HFFc6 (cell line): ENCODE measurements at regions not wholly inside any gene's neighbourhood (a gene's known extent, or its start where the extent isn't known, plus 50 kb on each side); places are given as distances from the start of the nearest gene placed in this dataset.

Experiments used
- DNase-seq: peaks from one replicate; pipeline ENCODE4 v3.0.0-alpha.2; 2018
- H3K27ac Mint-ChIP-seq: 2 replicates; pipeline ENCODE4 v1.8.0; 2020; ENCODE audit warnings: mild to moderate bottlenecking, mixed read lengths
- H3K27me3 Mint-ChIP-seq: 2 replicates; pipeline ENCODE4 v1.8.0; 2021; ENCODE audit warnings: mild to moderate bottlenecking, moderate library complexity, mixed read lengths; ENCODE audit not compliant: insufficient read depth
- H3K36me3 Mint-ChIP-seq: 2 replicates; pipeline ENCODE4 v1.8.0; 2021; ENCODE audit warnings: low read depth, mixed read lengths
- H3K4me1 Mint-ChIP-seq: 2 replicates; pipeline ENCODE4 v1.8.0; 2020; ENCODE audit warnings: low read depth, mixed read lengths
- H3K4me3 Mint-ChIP-seq: 2 replicates; pipeline ENCODE4 v1.8.0; 2020; ENCODE audit warnings: mild to moderate bottlenecking, moderate library complexity, mixed read lengths
- H3K9me3 Mint-ChIP-seq: 2 replicates; pipeline ENCODE4 v1.8.0; 2020; ENCODE audit warnings: mild to moderate bottlenecking, mixed read lengths
- CTCF ChIP-seq: fragments of 200-600 bp; sonication (generic); IDR thresholded peaks from 2 replicates; pipeline ENCODE4 v1.5.0; 2021; ENCODE audit warnings: antibody characterized with exemption, mild to moderate bottlenecking

- H3K4me1 Mint-ChIP-seq = no peaks in the 10 kb centered on the region
Observed at GRCh38 chr7:124310934-124311390, 278.1 kb upstream of the TMEM229A start.

GRCh38 chr7:124308384-124308783 lies 275.5 kb upstream of the TMEM229A start:
- Mint-ChIP-seq H3K27me3 (no peaks in the 10 kb centered on the region), H3K9me3 (peaks cover 36% of the 10 kb centered on the region), H3K4me3 (no peak overlapping the region), H3K27ac (no peak overlapping the region), H3K4me1 (no peaks in the 10 kb centered on the region), H3K36me3 (no peaks in the 10 kb centered on the region)
- DNase-seq = no peak
- no peak for TF ChIP-seq CTCF

More at GRCh38 chr7:124310934-124311390, 278.1 kb upstream of the TMEM229A start:
- no peak for TF ChIP-seq CTCF
- Mint-ChIP-seq H3K36me3 (no peaks in the 10 kb centered on the region), H3K4me3 (no peak overlapping the region), H3K27me3 (no peaks in the 10 kb centered on the region), H3K27ac (no peak overlapping the region), H3K9me3 (peaks cover 27% of the 10 kb centered on the region)
- no peak for DNase-seq

- H3K9me3 Mint-ChIP-seq = peaks cover 56% of the 10 kb centered on the region
- no peak overlapping the region for H3K4me3 Mint-ChIP-seq
- H3K36me3 Mint-ChIP-seq = no peaks in the 10 kb centered on the region
- TF ChIP-seq CTCF = no peak
- H3K4me1 Mint-ChIP-seq = no peaks in the 10 kb centered on the region
- H3K27ac Mint-ChIP-seq = no peak overlapping the region
- no peaks in the 10 kb centered on the region for H3K27me3 Mint-ChIP-seq
- DNase-seq = no peak
Observed at GRCh38 chr7:124295289-124295688, 262.4 kb upstream of the TMEM229A start.

- Mint-ChIP-seq H3K4me3 (no peak overlapping the region), H3K36me3 (no peaks in the 10 kb centered on the region), H3K4me1 (no peaks in the 10 kb centered on the region), H3K27ac (no peak overlapping the region), H3K27me3 (peaks cover 1% of the 10 kb centered on the region; the same call in 1 of the 2 replicates), H3K9me3 (peaks cover 32% of the 10 kb centered on the region)
- TF ChIP-seq CTCF = no peak
- no peak for DNase-seq
Observed at GRCh38 chr7:124284937-124285336, 252.1 kb upstream of the TMEM229A start.

GRCh38 chr7:124276005-124276622 lies 243.2 kb upstream of the TMEM229A start:
- peaks cover 41% of the 10 kb centered on the region for H3K9me3 Mint-ChIP-seq
- no peak; the same call in 1 of the 2 replicates for TF ChIP-seq CTCF
- no peak overlapping the region for H3K27ac Mint-ChIP-seq
- H3K4me1 Mint-ChIP-seq = no peaks in the 10 kb centered on the region
- no peaks in the 10 kb centered on the region for H3K36me3 Mint-ChIP-seq
- no peaks in the 10 kb centered on the region for H3K27me3 Mint-ChIP-seq
- H3K4me3 Mint-ChIP-seq = no peak overlapping the region
- DNase-seq = no peak
